Effector memory CD4-positive, alpha-beta T cell (primary cell): ENCODE measurements at regions not wholly inside any gene's neighbourhood (a gene's known extent, or its start where the extent isn't known, plus 50 kb on each side); places are given as distances from the start of the nearest gene placed in this dataset.

ENCODE experiments used
- DNase-seq, 3 donors: peaks; one replicate each; pipeline ENCODE4 v3.0.0-alpha.2; 2020
- H3K27ac ChIP-seq: 2 replicates; pipeline ENCODE4 v1.7.0; 2013; ENCODE audit warnings: mild to moderate bottlenecking, low read length, moderate library complexity; ENCODE audit not compliant: insufficient read depth, poor library complexity, severe bottlenecking
- H3K27me3 ChIP-seq: replicated peaks from 2 replicates; pipeline ENCODE4 v1.7.0; 2013; ENCODE audit warnings: mild to moderate bottlenecking, low read length; ENCODE audit not compliant: insufficient read depth, control insufficient read depth, poor library complexity, severe bottlenecking
- H3K36me3 ChIP-seq: 2 replicates; pipeline ENCODE4 v1.7.0; 2013; ENCODE audit warnings: mild to moderate bottlenecking, low read length, moderate library complexity; ENCODE audit not compliant: control insufficient read depth, insufficient read depth
- H3K4me1 ChIP-seq: 2 replicates; pipeline ENCODE4 v1.7.0; 2013; ENCODE audit warnings: low read length, mild to moderate bottlenecking; ENCODE audit not compliant: control insufficient read depth, insufficient read depth, poor library complexity, severe bottlenecking
- H3K4me3 ChIP-seq: 2 replicates; pipeline ENCODE4 v1.7.0; 2013; ENCODE audit warnings: low read length, low read depth, mild to moderate bottlenecking; ENCODE audit not compliant: insufficient read depth, poor library complexity, severe bottlenecking
- H3K9me3 ChIP-seq: 2 replicates; pipeline ENCODE4 v1.7.0; 2013; ENCODE audit warnings: mild to moderate bottlenecking, low read length, moderate library complexity; ENCODE audit not compliant: control insufficient read depth

- H3K4me3 ChIP-seq, result no peak overlapping the region
- no peaks in the 10 kb centered on the region for H3K36me3 ChIP-seq
- H3K4me1 ChIP-seq, result peaks cover 21% of the 10 kb centered on the region
- DNase-seq, result no peak
- H3K27ac ChIP-seq, result peak overlapping the region; percentile 75
- no peaks in the 10 kb centered on the region for H3K27me3 ChIP-seq
- H3K9me3 ChIP-seq, result no peaks in the 10 kb centered on the region
These were observed 174.2 kb upstream of the ATP2B1 start for GRCh38 chr12:89882792-89883191.

GRCh38 chr12:89882050-89882449, 173.4 kb upstream of the ATP2B1 start:
- Histone ChIP-seq H3K4me3 (no peak overlapping the region), H3K27ac (peak overlapping the region; percentile 75), H3K27me3 (no peaks in the 10 kb centered on the region), H3K4me1 (peaks cover 21% of the 10 kb centered on the region), H3K36me3 (no peaks in the 10 kb centered on the region), H3K9me3 (no peaks in the 10 kb centered on the region)
- no peak for DNase-seq

- H3K4me1 ChIP-seq, result peaks cover 21% of the 10 kb centered on the region
- H3K9me3 ChIP-seq, result no peaks in the 10 kb centered on the region
- peak overlapping the region; percentile 28 for H3K4me3 ChIP-seq
- H3K27ac ChIP-seq, result peak overlapping the region; percentile 75
- no peaks in the 10 kb centered on the region for H3K36me3 ChIP-seq
- DNase-seq, result peak; percentile 4 to 37 (median 28)
- H3K27me3 ChIP-seq, result no peaks in the 10 kb centered on the region
These were observed 172.2 kb upstream of the ATP2B1 start for GRCh38 chr12:89880690-89881350.

- Histone ChIP-seq H3K36me3 (no peaks in the 10 kb centered on the region), H3K27me3 (no peaks in the 10 kb centered on the region), H3K4me3 (no peak overlapping the region), H3K4me1 (peaks cover 21% of the 10 kb centered on the region), H3K27ac (peak overlapping the region; percentile 75), H3K9me3 (no peaks in the 10 kb centered on the region)
- no peak for DNase-seq
These were observed 171.1 kb upstream of the ATP2B1 start for GRCh38 chr12:89879766-89880165.

GRCh38 chr12:89878950-89879349, 170.3 kb upstream of the ATP2B1 start:
- no peaks in the 10 kb centered on the region for H3K9me3 ChIP-seq
- peaks cover 21% of the 10 kb centered on the region for H3K4me1 ChIP-seq
- H3K27me3 ChIP-seq, result no peaks in the 10 kb centered on the region
- no peaks in the 10 kb centered on the region for H3K36me3 ChIP-seq
- no peak overlapping the region for H3K27ac ChIP-seq
- no peak overlapping the region for H3K4me3 ChIP-seq
- DNase-seq, result no peak

GRCh38 chr12:89878327-89878726, 169.7 kb upstream of the ATP2B1 start:
- H3K4me3 ChIP-seq, result no peak overlapping the region
- H3K9me3 ChIP-seq, result no peaks in the 10 kb centered on the region
- peaks cover 21% of the 10 kb centered on the region for H3K4me1 ChIP-seq
- no peak for DNase-seq
- H3K27me3 ChIP-seq, result no peaks in the 10 kb centered on the region
- H3K27ac ChIP-seq, result no peak overlapping the region
- no peaks in the 10 kb centered on the region for H3K36me3 ChIP-seq

GRCh38 chr12:89877671-89878070, 169.0 kb upstream of the ATP2B1 start:
- no peaks in the 10 kb centered on the region for H3K36me3 ChIP-seq
- H3K27ac ChIP-seq, result no peak overlapping the region
- DNase-seq, result no peak
- H3K9me3 ChIP-seq, result no peaks in the 10 kb centered on the region
- peaks cover 19% of the 10 kb centered on the region for H3K4me1 ChIP-seq
- H3K27me3 ChIP-seq, result no peaks in the 10 kb centered on the region
- no peak overlapping the region for H3K4me3 ChIP-seq

- no peaks in the 10 kb centered on the region for H3K36me3 ChIP-seq
- no peaks in the 10 kb centered on the region for H3K9me3 ChIP-seq
- no peaks in the 10 kb centered on the region for H3K27me3 ChIP-seq
- no peak for DNase-seq
- no peak overlapping the region for H3K27ac ChIP-seq
- peaks cover 14% of the 10 kb centered on the region for H3K4me1 ChIP-seq
- H3K4me3 ChIP-seq, result no peak overlapping the region
These were observed 168.5 kb upstream of the ATP2B1 start for GRCh38 chr12:89877136-89877535.

- Histone ChIP-seq H3K27ac (no peak overlapping the region), H3K36me3 (no peaks in the 10 kb centered on the region), H3K4me3 (no peak overlapping the region), H3K9me3 (no peaks in the 10 kb centered on the region), H3K27me3 (no peaks in the 10 kb centered on the region), H3K4me1 (peaks cover 1% of the 10 kb centered on the region)
- DNase-seq, result no peak
These were observed 167.2 kb upstream of the ATP2B1 start for GRCh38 chr12:89875809-89876208.

- no peak overlapping the region for H3K27ac ChIP-seq
- no peak for DNase-seq
- no peak overlapping the region for H3K4me3 ChIP-seq
- H3K36me3 ChIP-seq, result no peaks in the 10 kb centered on the region
- peaks cover 2% of the 10 kb centered on the region for H3K9me3 ChIP-seq
- no peaks in the 10 kb centered on the region for H3K27me3 ChIP-seq
- no peaks in the 10 kb centered on the region for H3K4me1 ChIP-seq
These were observed 166.6 kb upstream of the ATP2B1 start for GRCh38 chr12:89875225-89875624.
